H1 (cell line): ENCODE measurements at regions not wholly inside any gene's neighbourhood (a gene's known extent, or its start where the extent isn't known, plus 50 kb on each side); places are given as distances from the start of the nearest gene placed in this dataset.

ENCODE experiments used
- CTCF ChIP-seq, 3 experiments: IDR thresholded peaks; 1 replicate in 2 of 3; 2 replicates in 1 of 3; pipeline versions ENCODE4 v1.5.1 to v1.6.1; 2011; ENCODE audit warnings: low read length in 3 of 3, mild to moderate bottlenecking in 3 of 3, inconsistent platforms in 2 of 3, low read depth in 1 of 3, moderate library complexity in 1 of 3; ENCODE audit not compliant: insufficient read depth in 1 of 3; ENCODE audit errors: control extremely low read depth in 1 of 3
- EP300 ChIP-seq, 2 experiments: IDR thresholded peaks; 1 replicate in 1 of 2; 2 replicates in 1 of 2; pipeline ENCODE4 v1.6.1; 2011 to 2012; ENCODE audit warnings: low read depth in 2 of 2, low read length in 2 of 2, mild to moderate bottlenecking in 2 of 2, borderline replicate concordance in 1 of 2, inconsistent platforms in 1 of 2, moderate library complexity in 1 of 2
- EZH2 ChIP-seq: fragments of 200-600 bp; sonication (generic); IDR thresholded peaks from 2 replicates; pipeline ENCODE4 v1.7.1; 2012; ENCODE audit warnings: low read depth, mild to moderate bottlenecking, moderate library complexity, low read length, inconsistent platforms; ENCODE audit not compliant: severe bottlenecking
- HDAC2 ChIP-seq, 2 experiments: fragments of 300-600 bp in 1 of 2; sonication (generic) in 1 of 2; IDR thresholded peaks; 2 replicates each; pipeline ENCODE4 v1.6.1; 2011 to 2012; ENCODE audit warnings: low read depth in 2 of 2, low read length in 2 of 2, mild to moderate bottlenecking in 2 of 2, moderate library complexity in 2 of 2, borderline replicate concordance in 1 of 2, inconsistent platforms in 1 of 2
- NANOG ChIP-seq: IDR thresholded peaks from 2 replicates; pipeline ENCODE4 v1.6.1; 2011; ENCODE audit warnings: low read length, low read depth, mild to moderate bottlenecking, inconsistent platforms; ENCODE audit not compliant: insufficient read depth, poor library complexity, severe bottlenecking
- POLR2AphosphoS5 ChIP-seq: IDR thresholded peaks from 2 replicates; pipeline ENCODE4 v1.6.1; 2011; ENCODE audit warnings: low read depth, low read length
- SRF ChIP-seq: IDR thresholded peaks from 2 replicates; pipeline ENCODE4 v1.6.1; 2011; ENCODE audit warnings: mild to moderate bottlenecking, low read depth, low read length, moderate library complexity

DNA sequence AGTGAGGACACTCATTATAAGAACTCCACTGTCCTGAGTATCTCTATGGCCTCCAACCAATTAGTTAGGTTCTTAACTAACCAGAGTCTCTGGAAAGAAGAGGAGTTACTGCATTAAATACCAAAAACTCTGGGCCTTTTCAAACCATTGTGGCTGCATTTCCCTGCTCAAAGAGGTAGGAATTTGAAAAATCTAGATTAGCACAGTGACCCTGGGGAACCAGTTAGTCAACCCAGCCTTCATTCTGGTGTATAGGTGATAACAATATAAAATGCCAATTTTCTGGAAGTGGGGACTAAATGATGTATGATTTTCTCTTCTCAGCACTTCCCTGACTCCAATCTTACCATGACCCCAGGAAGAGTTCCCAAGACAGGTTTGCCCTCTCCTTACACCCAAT is 287.8 kb upstream of the SETBP1 start:
- TF ChIP-seq CTCF (IDR thresholded peaks at IDR 0.05; ENCODE audit: control extremely low read depth in 1 of 3, insufficient read depth in 1 of 3, low read depth in 1 of 3, low read length in 3 of 3) (no peak), POLR2AphosphoS5 (no peak), HDAC2 (IDR thresholded peaks at IDR 0.05; ENCODE audit: borderline replicate concordance in 1 of 2, low read depth in 2 of 2, low read length in 2 of 2) (no peak), EP300 (IDR thresholded peaks at IDR 0.05; ENCODE audit: borderline replicate concordance in 1 of 2, low read depth in 2 of 2, low read length in 2 of 2) (no peak), SRF (no peak), EZH2 (no peak), NANOG (no peak)
